Ishikawa (cell line): ENCODE measurements at regions not wholly inside any gene's neighbourhood (a gene's known extent, or its start where the extent isn't known, plus 50 kb on each side); places are given as distances from the start of the nearest gene placed in this dataset.
A peak's percentile ranks its signal among the peaks of the same experiment; 100 is the strongest.

Experiments used
- CEBPB ChIP-seq: IDR thresholded peaks from 2 replicates; pipeline ENCODE4 v1.6.1; 2012
- CREB1 ChIP-seq: IDR thresholded peaks from 2 replicates; pipeline ENCODE4 v1.6.1; 2012; ENCODE audit warnings: low read depth
- EGR1 ChIP-seq: IDR thresholded peaks from 2 replicates; pipeline ENCODE4 v1.6.1; 2012
- EP300 ChIP-seq: IDR thresholded peaks from 2 replicates; pipeline ENCODE4 v1.6.1; 2012; ENCODE audit warnings: borderline replicate concordance
- FOXM1 ChIP-seq: IDR thresholded peaks from 2 replicates; pipeline ENCODE4 v1.6.1; 2012; ENCODE audit warnings: low read depth, borderline replicate concordance
- MAX ChIP-seq: IDR thresholded peaks from 2 replicates; pipeline ENCODE4 v1.6.1; 2012
- NFIC ChIP-seq: IDR thresholded peaks from 2 replicates; pipeline ENCODE4 v1.6.1; 2012
- RAD21 ChIP-seq: IDR thresholded peaks from 2 replicates; pipeline ENCODE4 v1.6.1; 2012; ENCODE audit warnings: low read depth
- TAF1 ChIP-seq: IDR thresholded peaks from 2 replicates; pipeline ENCODE4 v1.6.1; 2012; ENCODE audit warnings: low read depth, mild to moderate bottlenecking
- TCF12 ChIP-seq: IDR thresholded peaks from 2 replicates; pipeline ENCODE4 v1.6.1; 2012; ENCODE audit warnings: low read depth
- TEAD4 ChIP-seq: IDR thresholded peaks from 2 replicates; pipeline ENCODE4 v1.6.1; 2012
- YY1 ChIP-seq: IDR thresholded peaks from 2 replicates; pipeline ENCODE4 v1.6.1; 2012; ENCODE audit warnings: low read depth
- ZBTB7A ChIP-seq: IDR thresholded peaks from 2 replicates; pipeline ENCODE4 v1.6.1; 2012; ENCODE audit warnings: low read depth
- TF ChIP-seq, protein P1 (sequence below): IDR thresholded peaks from 2 replicates; pipeline ENCODE4 v1.6.1; 2012; ENCODE audit warnings: low read depth, mild to moderate bottlenecking
- TF ChIP-seq, protein P2 (sequence below): IDR thresholded peaks from 2 replicates; pipeline ENCODE4 v1.6.1; 2012

- peak; percentile 74 for TF ChIP-seq CEBPB
- TF ChIP-seq EGR1: no peak
- TF ChIP-seq, protein P1, sequence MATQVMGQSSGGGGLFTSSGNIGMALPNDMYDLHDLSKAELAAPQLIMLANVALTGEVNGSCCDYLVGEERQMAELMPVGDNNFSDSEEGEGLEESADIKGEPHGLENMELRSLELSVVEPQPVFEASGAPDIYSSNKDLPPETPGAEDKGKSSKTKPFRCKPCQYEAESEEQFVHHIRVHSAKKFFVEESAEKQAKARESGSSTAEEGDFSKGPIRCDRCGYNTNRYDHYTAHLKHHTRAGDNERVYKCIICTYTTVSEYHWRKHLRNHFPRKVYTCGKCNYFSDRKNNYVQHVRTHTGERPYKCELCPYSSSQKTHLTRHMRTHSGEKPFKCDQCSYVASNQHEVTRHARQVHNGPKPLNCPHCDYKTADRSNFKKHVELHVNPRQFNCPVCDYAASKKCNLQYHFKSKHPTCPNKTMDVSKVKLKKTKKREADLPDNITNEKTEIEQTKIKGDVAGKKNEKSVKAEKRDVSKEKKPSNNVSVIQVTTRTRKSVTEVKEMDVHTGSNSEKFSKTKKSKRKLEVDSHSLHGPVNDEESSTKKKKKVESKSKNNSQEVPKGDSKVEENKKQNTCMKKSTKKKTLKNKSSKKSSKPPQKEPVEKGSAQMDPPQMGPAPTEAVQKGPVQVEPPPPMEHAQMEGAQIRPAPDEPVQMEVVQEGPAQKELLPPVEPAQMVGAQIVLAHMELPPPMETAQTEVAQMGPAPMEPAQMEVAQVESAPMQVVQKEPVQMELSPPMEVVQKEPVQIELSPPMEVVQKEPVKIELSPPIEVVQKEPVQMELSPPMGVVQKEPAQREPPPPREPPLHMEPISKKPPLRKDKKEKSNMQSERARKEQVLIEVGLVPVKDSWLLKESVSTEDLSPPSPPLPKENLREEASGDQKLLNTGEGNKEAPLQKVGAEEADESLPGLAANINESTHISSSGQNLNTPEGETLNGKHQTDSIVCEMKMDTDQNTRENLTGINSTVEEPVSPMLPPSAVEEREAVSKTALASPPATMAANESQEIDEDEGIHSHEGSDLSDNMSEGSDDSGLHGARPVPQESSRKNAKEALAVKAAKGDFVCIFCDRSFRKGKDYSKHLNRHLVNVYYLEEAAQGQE: no peak
Observed at GRCh38 chr10:30756896-30757295, 127.3 kb upstream of the LYZL2 start.

GRCh38 chr10:30756151-30756550 is 126.6 kb upstream of the LYZL2 start:
- TF ChIP-seq TAF1 (no peak), RAD21 (no peak), EGR1 (no peak), MAX (no peak), FOXM1 (no peak), YY1 (no peak), EP300 (no peak)

DNA sequence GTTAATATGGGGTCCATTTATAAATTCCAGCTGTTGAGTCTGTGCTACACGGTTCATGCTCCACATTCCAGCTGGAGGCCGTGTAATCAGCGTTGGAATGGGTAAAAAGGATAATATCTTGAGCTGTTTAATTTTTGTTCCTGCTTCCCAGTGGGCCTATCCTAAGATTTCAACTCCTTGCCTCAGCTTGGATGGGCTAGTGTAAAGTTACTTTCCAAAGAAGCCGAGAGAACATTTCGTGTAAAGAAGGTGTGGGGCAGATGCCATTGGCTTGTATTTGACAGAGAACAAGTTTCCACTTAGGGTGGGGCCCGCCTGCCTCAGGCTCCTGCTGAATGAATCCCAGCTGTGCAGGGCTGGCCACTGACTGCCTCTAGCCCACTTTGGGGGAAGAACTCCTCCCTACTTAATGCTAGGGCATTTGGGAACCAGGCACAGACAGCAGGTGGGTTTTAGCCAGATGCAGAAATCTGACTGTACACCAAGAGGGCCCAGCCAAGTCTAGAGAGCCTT is 125.9 kb upstream of the LYZL2 start:
- TF ChIP-seq EGR1 (no peak), TAF1 (no peak), EP300 (no peak), CREB1 (no peak)

DNA sequence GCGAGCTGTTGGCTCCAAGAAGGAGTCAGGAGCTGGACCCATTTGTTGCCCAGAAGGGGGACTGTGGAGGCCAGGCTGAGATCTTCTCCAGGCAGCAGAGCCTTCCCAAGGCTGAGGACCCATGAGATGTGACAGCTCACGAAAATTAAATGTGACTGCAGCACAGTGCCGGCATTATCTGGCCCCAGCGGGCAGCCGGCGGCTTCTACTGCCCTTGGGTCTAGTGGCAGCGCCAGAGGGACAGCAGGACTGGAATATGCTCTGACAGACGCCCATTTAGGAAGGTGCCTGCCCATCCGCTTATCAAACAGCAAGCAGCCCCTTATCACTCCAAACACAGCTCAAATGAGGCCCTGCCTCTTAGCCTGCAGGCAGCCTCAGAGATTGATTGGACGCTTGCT is 122.9 kb upstream of the LYZL2 start:
- TF ChIP-seq CREB1 (no peak), ZBTB7A (no peak), TAF1 (no peak)

GRCh38 chr10:30751678-30752331 is 122.3 kb upstream of the LYZL2 start:
- no peak for TF ChIP-seq NFIC
- TF ChIP-seq RAD21: peak; percentile 67

- TF ChIP-seq TEAD4: no peak
- TF ChIP-seq YY1: no peak
- TF ChIP-seq, protein P2, sequence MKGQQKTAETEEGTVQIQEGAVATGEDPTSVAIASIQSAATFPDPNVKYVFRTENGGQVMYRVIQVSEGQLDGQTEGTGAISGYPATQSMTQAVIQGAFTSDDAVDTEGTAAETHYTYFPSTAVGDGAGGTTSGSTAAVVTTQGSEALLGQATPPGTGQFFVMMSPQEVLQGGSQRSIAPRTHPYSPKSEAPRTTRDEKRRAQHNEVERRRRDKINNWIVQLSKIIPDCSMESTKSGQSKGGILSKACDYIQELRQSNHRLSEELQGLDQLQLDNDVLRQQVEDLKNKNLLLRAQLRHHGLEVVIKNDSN: no peak
Observed at GRCh38 chr10:30750971-30751677, 121.6 kb upstream of the LYZL2 start.

- no peak for TF ChIP-seq FOXM1
- TF ChIP-seq ZBTB7A: no peak
- TF ChIP-seq TEAD4: no peak
- no peak for TF ChIP-seq CEBPB
- TF ChIP-seq, protein P2: no peak
- TF ChIP-seq CREB1: no peak
- no peak for TF ChIP-seq TCF12
- TF ChIP-seq EP300: no peak
- no peak for TF ChIP-seq TAF1
- TF ChIP-seq NFIC: no peak
- TF ChIP-seq, protein P1: no peak
- no peak for TF ChIP-seq EGR1
- no peak for TF ChIP-seq MAX
- TF ChIP-seq YY1: no peak
- no peak for TF ChIP-seq RAD21
Observed at GRCh38 chr10:30749385-30749784, 119.8 kb upstream of the LYZL2 start.
